ENCODE measurements at regions not wholly inside any gene's neighbourhood (a gene's known extent, or its start where the extent isn't known, plus 50 kb on each side); places are given as distances from the start of the nearest gene placed in this dataset.

GRCh38 chr5:62705022-62705421, 126.4 kb downstream of the LRRC70 start:
- no peak overlapping the region for H3K9ac ChIP-seq (ENCODE audit: insufficient read depth in 1 of 2, low read depth in 2 of 2, low read length in 2 of 2)
- no peak overlapping the region for H2AFZ ChIP-seq (ENCODE audit: low read depth, low read length)
- H3K27me3 ChIP-seq (ENCODE audit: control insufficient read depth in 2 of 2, insufficient read depth in 2 of 2, low read length in 2 of 2) = no peaks in the 10 kb centered on the region; a peak in 1 of 5 replicates
- no peaks in the 10 kb centered on the region for H3K9me1 ChIP-seq (ENCODE audit: control insufficient read depth, insufficient read depth, low read length)
- FAIRE-seq = no peak
- no peak for TF ChIP-seq CHAMP1 (IDR thresholded peaks at IDR 0.05)
- TF ChIP-seq, protein P1, sequence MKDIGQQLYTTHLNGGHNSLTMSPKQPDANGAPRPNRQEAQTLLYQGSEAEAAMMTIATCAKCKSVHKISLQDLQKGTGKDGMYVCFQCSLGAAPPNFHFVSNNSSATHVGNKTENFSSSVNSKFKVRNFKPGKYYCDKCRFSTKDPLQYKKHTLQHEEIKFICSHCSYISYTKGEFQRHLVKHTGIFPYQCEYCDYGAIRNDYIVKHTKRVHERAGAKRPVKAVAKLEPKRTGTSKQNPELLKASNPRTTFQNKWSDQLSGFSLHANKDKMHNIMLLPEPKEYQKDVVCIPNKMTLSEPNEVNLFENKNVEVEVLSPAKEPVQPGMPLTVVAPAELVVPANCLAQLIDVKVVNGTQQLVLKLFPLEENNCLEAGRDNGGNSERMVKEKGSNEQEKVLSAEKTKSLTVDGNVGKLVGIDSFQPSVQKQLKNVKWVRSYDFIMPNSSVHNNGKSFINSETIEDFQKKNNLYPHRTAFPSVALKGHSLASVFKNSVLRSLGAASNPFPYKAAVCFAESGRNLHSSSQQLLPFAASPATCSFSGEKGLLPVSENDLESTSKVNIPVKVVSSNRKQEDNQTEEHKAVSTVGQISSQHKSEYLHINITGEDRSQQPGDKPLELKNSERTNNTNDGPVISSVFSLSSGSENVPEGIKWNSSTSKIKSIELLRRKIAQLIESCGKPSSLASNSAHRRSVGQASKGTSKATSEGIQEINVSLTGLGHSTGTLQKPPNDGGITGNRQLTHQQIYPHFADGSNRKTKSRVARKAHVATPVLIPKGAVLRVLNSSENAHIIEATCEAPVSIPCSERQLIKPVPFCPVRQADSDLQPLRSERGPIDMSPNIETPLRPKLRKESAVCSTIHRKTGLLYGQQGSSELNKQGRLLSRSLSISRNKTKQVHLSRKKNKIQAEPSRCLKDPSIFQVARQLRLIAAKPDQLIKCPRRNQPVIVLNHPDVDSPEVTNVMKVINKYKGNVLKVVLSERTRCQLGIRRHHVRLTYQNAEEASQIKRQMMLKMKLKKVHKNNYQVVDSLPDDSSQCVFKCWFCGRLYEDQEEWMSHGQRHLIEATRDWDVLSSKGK (CRISPR knock-in tag; IDR thresholded peaks at IDR 0.05) = no peak
- TF ChIP-seq GABPB2 (CRISPR knock-in tag; conservative IDR thresholded peaks at IDR 0.05) = no peak
- TF ChIP-seq ZFPM2 (CRISPR knock-in tag; IDR thresholded peaks at IDR 0.05) = no peak
- TF ChIP-seq GATAD2A (IDR thresholded peaks at IDR 0.05) = no peak
- TF ChIP-seq, protein P2, sequence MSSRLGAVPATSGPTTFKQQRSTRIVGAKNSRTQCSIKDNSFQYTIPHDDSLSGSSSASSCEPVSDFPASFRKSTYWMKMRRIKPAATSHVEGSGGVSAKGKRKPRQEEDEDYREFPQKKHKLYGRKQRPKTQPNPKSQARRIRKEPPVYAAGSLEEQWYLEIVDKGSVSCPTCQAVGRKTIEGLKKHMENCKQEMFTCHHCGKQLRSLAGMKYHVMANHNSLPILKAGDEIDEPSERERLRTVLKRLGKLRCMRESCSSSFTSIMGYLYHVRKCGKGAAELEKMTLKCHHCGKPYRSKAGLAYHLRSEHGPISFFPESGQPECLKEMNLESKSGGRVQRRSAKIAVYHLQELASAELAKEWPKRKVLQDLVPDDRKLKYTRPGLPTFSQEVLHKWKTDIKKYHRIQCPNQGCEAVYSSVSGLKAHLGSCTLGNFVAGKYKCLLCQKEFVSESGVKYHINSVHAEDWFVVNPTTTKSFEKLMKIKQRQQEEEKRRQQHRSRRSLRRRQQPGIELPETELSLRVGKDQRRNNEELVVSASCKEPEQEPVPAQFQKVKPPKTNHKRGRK (tag; IDR thresholded peaks at IDR 0.05) = no peak
- TF ChIP-seq ZBTB1 (CRISPR knock-in tag; IDR thresholded peaks at IDR 0.05; ENCODE audit: borderline replicate concordance, low read depth) = no peak
- no peak for TF ChIP-seq ZNF584 (CRISPR knock-in tag; IDR thresholded peaks at IDR 0.05; ENCODE audit: low read depth)
- no peaks in the 10 kb centered on the region for H3K79me2 ChIP-seq (ENCODE audit: control insufficient read depth, insufficient read depth, low read length)
- CTCF ChIA-PET (ENCODE audit: low intra/inter-chr PET ratio) = no interaction called here
- no peak for DNase-seq (ENCODE audit: extremely low read depth in 1 of 4, low spot score in 3 of 4)
- no TSS peak for BruUV-seq (replicated peaks)
- POLR2A ChIA-PET = interaction anchor here (0.7 kb wide), 3 partner anchors 22 to 331 kb away, joined by 3 to 4 read pairs (median 3); no protein-coding TSS in a partner anchor
- no peaks in the 10 kb centered on the region for H3K36me3 ChIP-seq (ENCODE audit: control insufficient read depth, insufficient read depth, low read length)
- WGBS (ENCODE audit: insufficient coverage, low coverage, missing lambda C conversion rate) = 7% methylated on average over 2 of the region's 2 CpGs
- H3K4me3 ChIP-seq = no peak overlapping the region
- in situ Hi-C loops (cut with MboI) = no loop called here
- intact Hi-C loops (cut with micrococcal nuclease) = no loop called here
- ATAC-seq = no peak
- H3K4me2 ChIP-seq (ENCODE audit: insufficient read depth, low read length) = no peak overlapping the region
- H3K4me1 ChIP-seq (replicated peaks in 1 of 2; ENCODE audit: control insufficient read depth in 2 of 2, insufficient read depth in 2 of 2, low read length in 2 of 2) = no peaks in the 10 kb centered on the region
- H4K20me1 ChIP-seq (replicated peaks; ENCODE audit: control insufficient read depth, insufficient read depth, low read length) = no peaks in the 10 kb centered on the region
- no peaks in the 10 kb centered on the region for H3K9me3 ChIP-seq (replicated peaks; ENCODE audit: control insufficient read depth, insufficient read depth, low read depth, low read length)
- H3K27ac ChIP-seq (ENCODE audit: extremely low read depth, low read depth, low read length) = no peak overlapping the region

Measured in K562 (cell line).